ENCODE measurements at regions not wholly inside any gene's neighbourhood (a gene's known extent, or its start where the extent isn't known, plus 50 kb on each side); places are given as distances from the start of the nearest gene placed in this dataset.

GRCh38 chr5:8769631-8770030 is 776.2 kb downstream of the SEMA5A start:
- TF ChIP-seq EZH2 (IDR thresholded peaks at IDR 0.05) (no peak), POLR2A (IDR thresholded peaks at IDR 0.05; ENCODE audit: borderline replicate concordance, extremely low read depth, insufficient read depth, insufficient read length) (no peak), EGR1 (IDR thresholded peaks at IDR 0.05; ENCODE audit: low read depth) (no peak), RAD21 (IDR thresholded peaks at IDR 0.05; ENCODE audit: low read depth) (no peak), ZBTB33 (IDR thresholded peaks at IDR 0.05; ENCODE audit: extremely low read depth, insufficient replicate concordance, low read length) (no peak), YY1 (IDR thresholded peaks at IDR 0.05; ENCODE audit: extremely low read depth, insufficient replicate concordance, low read depth, low read length) (no peak), SP1 (IDR thresholded peaks at IDR 0.05; ENCODE audit: low read depth) (no peak), EZH2phosphoT487 (IDR thresholded peaks at IDR 0.05; ENCODE audit: borderline replicate concordance) (no peak), SIN3A (IDR thresholded peaks at IDR 0.05; ENCODE audit: low read depth) (no peak), POLR2AphosphoS5 (IDR thresholded peaks at IDR 0.05; ENCODE audit: low read depth, low read length) (no peak), TCF7L2 (IDR thresholded peaks at IDR 0.05; ENCODE audit: borderline replicate concordance, extremely low read depth, insufficient read depth, insufficient read length) (no peak)
- TF ChIP-seq, protein P1, sequence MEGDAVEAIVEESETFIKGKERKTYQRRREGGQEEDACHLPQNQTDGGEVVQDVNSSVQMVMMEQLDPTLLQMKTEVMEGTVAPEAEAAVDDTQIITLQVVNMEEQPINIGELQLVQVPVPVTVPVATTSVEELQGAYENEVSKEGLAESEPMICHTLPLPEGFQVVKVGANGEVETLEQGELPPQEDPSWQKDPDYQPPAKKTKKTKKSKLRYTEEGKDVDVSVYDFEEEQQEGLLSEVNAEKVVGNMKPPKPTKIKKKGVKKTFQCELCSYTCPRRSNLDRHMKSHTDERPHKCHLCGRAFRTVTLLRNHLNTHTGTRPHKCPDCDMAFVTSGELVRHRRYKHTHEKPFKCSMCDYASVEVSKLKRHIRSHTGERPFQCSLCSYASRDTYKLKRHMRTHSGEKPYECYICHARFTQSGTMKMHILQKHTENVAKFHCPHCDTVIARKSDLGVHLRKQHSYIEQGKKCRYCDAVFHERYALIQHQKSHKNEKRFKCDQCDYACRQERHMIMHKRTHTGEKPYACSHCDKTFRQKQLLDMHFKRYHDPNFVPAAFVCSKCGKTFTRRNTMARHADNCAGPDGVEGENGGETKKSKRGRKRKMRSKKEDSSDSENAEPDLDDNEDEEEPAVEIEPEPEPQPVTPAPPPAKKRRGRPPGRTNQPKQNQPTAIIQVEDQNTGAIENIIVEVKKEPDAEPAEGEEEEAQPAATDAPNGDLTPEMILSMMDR (IDR thresholded peaks at IDR 0.05 in 2 of 3, conservative IDR thresholded peaks at IDR 0.05 in 1 of 3; ENCODE audit: borderline replicate concordance in 1 of 3, insufficient read depth in 1 of 3, low read depth in 2 of 3, low read length in 2 of 3), result no peak
- TF ChIP-seq, protein P2, sequence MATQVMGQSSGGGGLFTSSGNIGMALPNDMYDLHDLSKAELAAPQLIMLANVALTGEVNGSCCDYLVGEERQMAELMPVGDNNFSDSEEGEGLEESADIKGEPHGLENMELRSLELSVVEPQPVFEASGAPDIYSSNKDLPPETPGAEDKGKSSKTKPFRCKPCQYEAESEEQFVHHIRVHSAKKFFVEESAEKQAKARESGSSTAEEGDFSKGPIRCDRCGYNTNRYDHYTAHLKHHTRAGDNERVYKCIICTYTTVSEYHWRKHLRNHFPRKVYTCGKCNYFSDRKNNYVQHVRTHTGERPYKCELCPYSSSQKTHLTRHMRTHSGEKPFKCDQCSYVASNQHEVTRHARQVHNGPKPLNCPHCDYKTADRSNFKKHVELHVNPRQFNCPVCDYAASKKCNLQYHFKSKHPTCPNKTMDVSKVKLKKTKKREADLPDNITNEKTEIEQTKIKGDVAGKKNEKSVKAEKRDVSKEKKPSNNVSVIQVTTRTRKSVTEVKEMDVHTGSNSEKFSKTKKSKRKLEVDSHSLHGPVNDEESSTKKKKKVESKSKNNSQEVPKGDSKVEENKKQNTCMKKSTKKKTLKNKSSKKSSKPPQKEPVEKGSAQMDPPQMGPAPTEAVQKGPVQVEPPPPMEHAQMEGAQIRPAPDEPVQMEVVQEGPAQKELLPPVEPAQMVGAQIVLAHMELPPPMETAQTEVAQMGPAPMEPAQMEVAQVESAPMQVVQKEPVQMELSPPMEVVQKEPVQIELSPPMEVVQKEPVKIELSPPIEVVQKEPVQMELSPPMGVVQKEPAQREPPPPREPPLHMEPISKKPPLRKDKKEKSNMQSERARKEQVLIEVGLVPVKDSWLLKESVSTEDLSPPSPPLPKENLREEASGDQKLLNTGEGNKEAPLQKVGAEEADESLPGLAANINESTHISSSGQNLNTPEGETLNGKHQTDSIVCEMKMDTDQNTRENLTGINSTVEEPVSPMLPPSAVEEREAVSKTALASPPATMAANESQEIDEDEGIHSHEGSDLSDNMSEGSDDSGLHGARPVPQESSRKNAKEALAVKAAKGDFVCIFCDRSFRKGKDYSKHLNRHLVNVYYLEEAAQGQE (IDR thresholded peaks at IDR 0.05; ENCODE audit: low read depth), result no peak
